GDM1 (cell line): ENCODE measurements at regions not wholly inside any gene's neighbourhood (a gene's known extent, or its start where the extent isn't known, plus 50 kb on each side); places are given as distances from the start of the nearest gene placed in this dataset.
"Not testable (repeated sequence)": the region's sequence is repeated elsewhere in the genome, so short reads cannot be mapped to it uniquely, and the experiment has no call there.

Experiments used
- DNase-seq: peaks from one replicate; lab custom pipeline; 2025; lab: John Stamatoyannopoulos, UW

DNA sequence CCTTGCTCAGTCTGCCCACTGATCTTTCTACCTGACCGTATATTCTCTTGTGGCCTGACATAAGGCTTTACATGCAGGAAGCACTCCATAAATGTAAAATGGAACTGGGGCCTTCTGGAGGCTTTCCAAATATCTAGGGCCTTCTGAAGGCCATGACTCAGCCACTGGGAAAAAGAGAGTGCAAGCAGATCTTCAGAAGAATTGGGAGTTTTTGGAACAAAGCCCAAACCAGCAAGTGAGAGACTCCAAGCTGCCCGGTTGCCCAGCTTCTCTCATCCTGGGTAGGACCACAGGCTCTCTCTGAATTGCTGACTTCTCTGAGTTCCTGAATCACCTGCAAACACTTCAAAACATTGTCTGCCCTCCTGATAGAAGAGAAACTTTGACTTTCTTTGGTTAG lies 107.9 kb upstream of the BMAL1 start:
- no peak for DNase-seq

- no peak for DNase-seq
Observed at GRCh38 chr11:13174090-13174489, 103.5 kb upstream of the BMAL1 start.

DNA sequence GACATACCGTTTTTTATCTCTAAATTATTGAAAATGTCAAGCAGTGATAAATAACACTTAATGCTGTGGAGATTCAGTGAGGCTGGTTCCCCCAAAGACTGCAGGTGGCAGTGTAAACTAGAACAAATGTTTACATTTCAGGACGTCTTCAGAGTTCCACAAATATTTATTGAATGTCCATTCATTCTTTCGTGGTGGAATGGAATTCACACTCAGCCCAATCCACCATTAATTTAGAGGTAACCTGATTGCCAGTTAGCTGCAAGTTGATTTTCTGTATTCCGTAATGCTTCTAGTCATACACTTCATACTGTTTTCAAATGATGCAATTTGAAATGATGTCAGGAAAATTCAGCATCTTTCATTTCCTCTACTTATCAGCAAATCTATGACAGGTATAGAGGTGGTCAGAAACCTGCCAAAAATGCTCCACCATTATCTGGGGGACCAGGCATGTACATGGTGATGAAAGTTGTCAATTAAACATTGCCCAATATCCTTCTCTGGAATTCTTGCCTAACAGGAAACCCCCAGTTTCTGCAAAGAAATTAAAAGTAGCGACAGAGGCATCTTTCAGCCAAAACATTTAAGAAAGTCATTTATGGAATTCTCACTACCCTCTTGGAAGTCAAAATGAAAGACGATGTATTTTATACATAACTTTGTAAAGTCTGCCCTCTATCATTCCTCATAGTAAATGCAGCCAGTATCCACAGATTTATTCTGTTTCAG lies 94.3 kb upstream of the BMAL1 start:
- no peak for DNase-seq

- DNase-seq = no peak
Observed at GRCh38 chr11:13183826-13184196, 93.8 kb upstream of the BMAL1 start.

- DNase-seq = no peak
Observed at GRCh38 chr11:13184295-13184794, 93.2 kb upstream of the BMAL1 start.

DNA sequence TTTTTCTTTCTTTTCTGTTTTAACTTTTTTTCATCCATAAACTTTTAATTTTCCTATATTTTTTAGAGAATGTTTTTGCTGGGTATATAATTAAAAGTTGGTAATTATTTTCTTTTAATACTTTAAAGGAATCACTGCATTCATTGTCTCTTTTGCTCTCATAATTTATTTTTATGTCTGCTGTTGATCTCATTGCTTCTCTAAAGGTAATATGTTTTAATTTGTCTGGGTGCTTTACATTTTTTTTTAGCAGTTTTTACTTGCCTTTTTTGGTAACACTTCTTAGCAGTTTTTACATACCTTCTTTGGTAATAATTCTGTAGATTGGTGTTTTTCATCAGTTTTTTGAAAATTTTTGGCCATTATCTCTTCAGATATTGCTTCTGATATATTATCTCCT lies 89.4 kb upstream of the BMAL1 start:
- no peak for DNase-seq

GRCh38 chr11:13189561-13190426 lies 87.8 kb upstream of the BMAL1 start:
- DNase-seq = no peak

DNA sequence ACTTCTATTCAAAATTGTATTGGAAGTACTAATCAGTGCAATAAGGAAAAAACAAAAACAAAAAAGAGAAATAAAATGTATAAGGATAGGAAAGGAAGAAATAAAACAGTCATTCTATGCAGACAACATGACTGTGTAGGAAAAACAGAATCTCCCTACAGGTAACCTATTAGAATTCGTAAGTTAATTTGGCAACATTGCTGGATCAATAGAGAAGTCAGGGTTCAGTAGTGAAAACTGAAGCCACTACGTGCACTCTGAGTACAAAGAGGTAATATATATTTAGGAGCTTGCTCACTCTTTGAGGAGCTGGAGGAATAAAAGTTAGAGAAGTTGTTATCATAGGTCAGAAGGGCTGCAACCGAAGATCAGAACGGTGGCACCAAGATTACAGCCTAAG lies 84.0 kb upstream of the BMAL1 start:
- no peak for DNase-seq

- DNase-seq = not testable (repeated sequence)
Observed at GRCh38 chr11:13197374-13197773, 80.2 kb upstream of the BMAL1 start.

- DNase-seq = no peak
Observed at GRCh38 chr11:13205486-13205885, 72.1 kb upstream of the BMAL1 start.

DNA sequence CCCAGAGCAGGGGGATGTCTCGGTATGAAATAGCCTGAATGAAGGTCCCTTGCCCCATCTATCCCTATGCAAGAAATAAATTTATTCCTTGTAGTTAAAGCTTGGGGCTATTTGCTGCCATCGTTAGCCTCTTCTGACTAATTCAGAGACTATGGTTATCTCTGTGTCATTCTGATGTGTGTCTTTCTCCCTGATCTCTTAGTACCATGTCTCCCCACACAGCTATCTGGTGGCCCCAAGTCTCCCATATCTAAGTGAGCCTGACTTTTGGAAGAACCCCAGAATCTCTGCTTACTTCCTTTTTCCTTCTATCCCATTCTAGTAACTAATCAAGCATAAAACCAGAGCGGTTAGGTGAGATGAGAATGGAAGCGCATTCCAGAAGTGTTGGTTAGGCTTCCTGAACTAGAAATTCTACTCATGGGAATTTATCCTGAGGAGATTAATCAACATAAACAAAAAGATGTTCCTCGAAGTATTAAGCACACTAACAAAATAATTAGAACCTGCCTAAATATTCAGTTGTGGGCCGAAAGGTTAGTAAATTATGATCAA lies 71.4 kb upstream of the BMAL1 start:
- DNase-seq = no peak

GRCh38 chr11:13207270-13207664 lies 70.3 kb upstream of the BMAL1 start:
- DNase-seq = no peak

- no peak for DNase-seq
Observed at GRCh38 chr11:13207665-13208594, 69.7 kb upstream of the BMAL1 start.

GRCh38 chr11:13208921-13209320 lies 68.7 kb upstream of the BMAL1 start:
- no peak for DNase-seq

DNA sequence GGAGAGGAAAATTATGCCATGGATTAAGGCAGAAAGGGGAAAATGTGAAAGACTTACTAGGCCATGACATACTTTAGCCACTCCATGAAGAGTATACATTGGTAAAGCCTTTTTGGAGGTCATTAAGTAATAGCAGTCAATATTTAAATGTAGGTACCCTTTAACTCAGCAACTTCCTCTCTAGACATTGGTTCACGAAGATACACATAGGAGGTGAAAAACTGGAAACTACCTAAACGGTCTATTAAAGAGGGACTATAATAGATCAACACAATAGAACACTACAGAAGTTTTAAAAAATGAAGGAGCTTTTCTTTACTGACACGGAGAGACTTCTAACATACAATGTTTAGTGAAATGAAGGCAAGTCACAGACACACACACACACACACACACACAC lies 68.2 kb upstream of the BMAL1 start:
- DNase-seq = no peak

GRCh38 chr11:13210424-13210823 lies 67.2 kb upstream of the BMAL1 start:
- no peak for DNase-seq

DNA sequence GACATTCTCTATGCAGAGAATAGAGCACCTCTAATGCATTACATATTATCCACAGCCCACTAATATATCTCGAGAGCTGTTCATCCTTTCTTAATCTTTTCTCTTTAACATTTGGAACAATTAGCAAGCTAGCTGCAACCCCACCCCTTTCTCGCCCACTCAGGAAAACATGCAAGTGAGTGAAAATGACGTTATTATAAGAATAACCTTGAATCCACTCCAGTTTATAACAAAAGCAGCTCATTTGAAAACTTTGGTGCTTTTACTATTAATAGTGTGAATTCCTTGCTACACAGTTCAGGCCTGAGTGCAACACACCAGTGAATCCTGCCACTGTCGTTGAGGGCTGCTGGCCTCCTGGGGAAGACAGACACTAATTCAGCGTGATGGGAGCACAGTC lies 63.3 kb upstream of the BMAL1 start:
- no peak for DNase-seq

- no peak for DNase-seq
Observed at GRCh38 chr11:13215149-13215548, 62.4 kb upstream of the BMAL1 start.

DNA sequence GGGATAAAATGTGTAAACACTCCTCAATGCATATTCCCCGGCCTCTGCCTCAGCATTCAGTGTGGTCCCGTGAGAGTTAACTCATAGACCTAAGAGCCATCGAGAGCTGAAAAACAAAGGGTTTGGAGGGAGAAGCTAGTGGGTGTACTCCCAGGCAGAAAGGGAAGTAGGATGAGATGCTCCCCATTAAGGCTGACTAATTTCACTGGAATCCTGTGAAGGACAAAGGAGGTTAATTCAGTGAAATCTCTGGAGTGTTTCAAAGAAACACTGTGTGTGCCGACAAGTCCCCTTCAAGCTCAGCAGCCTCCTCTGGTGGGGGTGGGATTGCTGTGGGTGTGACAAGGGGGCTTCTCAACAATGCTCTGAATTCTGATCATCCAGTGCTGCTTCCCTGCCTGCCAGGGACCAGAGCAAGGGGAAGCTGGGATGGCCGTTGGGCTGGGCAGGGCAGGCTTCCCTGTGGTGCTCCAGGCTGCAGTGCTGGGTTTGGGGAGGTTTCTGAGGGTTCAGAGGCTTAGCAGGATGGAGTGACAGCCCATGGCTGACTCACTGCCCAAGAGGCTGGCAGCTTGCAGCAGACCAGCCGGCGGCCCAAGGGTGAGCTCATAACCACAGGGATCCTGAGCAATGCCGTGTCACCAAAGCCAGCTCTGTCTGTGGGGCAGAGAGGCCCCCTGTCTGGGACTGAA lies 61.4 kb upstream of the BMAL1 start:
- DNase-seq = peak; percentile 59

DNA sequence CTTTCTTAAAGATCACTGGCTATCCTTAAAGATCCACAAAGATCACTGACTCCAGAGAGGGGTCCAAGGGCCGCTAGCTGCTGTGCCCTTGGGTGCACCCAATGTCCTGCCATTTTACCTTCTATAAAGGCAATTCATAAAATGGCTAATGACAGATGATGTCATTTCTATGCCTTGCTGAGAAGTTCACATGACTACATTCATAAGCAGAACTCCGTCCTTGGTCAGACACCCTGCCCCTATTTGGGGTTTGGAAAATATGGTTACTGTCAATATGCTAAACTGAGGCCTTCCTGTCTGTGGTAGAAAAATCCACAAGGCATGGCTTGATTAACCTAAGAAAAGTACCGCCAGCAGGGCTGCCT lies 60.9 kb upstream of the BMAL1 start:
- no peak for DNase-seq

DNA sequence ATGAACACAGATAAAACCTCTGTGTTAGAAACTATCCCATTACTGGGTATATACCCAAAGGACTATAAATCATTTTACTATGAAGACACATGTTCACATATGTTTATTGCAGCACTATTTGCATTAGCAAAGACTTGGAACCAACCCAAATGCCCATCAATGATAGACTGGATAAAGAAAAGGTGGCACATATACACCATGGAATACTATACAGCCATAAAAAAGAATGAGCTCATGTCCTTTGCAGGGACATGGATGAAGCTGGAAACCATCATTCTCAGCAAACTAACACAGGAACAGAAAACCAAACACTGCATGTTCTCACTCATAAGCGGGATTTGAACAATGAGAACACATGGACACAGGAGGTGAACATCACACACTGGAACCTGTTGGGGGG lies 58.9 kb upstream of the BMAL1 start:
- not testable (repeated sequence) for DNase-seq
